ENCODE measurements at regions not wholly inside any gene's neighbourhood (a gene's known extent, or its start where the extent isn't known, plus 50 kb on each side); places are given as distances from the start of the nearest gene placed in this dataset.

GRCh38 chr3:110579840-110580550, 491.6 kb upstream of the NECTIN3 start:
- BruUV-seq (replicated peaks): no TSS peak
- FAIRE-seq: no peak
- ChIA-PET POLR2A (no interaction called here), RAD21 (ENCODE audit: unreplicated experiment) (no interaction called here), CTCF (no interaction called here), SMC1A (ENCODE audit: uncharacterized antibody, unreplicated experiment) (no interaction called here)
- Histone ChIP-seq H3K27ac (ENCODE audit: control insufficient read depth, insufficient read depth) (no peak overlapping the region), H3K4me2 (ENCODE audit: control insufficient read depth, insufficient read depth) (no peak overlapping the region), H3K4me3 (no peak overlapping the region), H3K27me3 (replicated peaks in 1 of 2; ENCODE audit: control insufficient read depth in 2 of 2, insufficient read depth in 2 of 2, low read length in 1 of 2) (no peaks in the 10 kb centered on the region), H3K9me3 (replicated peaks; ENCODE audit: control insufficient read depth, insufficient read depth, low read length) (no peaks in the 10 kb centered on the region), H4K20me1 (ENCODE audit: control insufficient read depth, insufficient read depth) (no peaks in the 10 kb centered on the region), H3K36me3 (ENCODE audit: control insufficient read depth in 2 of 2, insufficient read depth in 2 of 2, low read length in 1 of 2) (no peaks in the 10 kb centered on the region), H3K4me1 (ENCODE audit: control insufficient read depth, insufficient read depth, low read length) (no peaks in the 10 kb centered on the region), H2AFZ (ENCODE audit: control insufficient read depth, low read depth, low read length) (no peak overlapping the region), H3K9ac (ENCODE audit: control insufficient read depth, insufficient read depth, low read length) (no peak overlapping the region), H3K79me2 (ENCODE audit: control insufficient read depth, insufficient read depth, low read length) (no peaks in the 10 kb centered on the region)
- intact Hi-C loops (cut with micrococcal nuclease; ENCODE audit: unreplicated experiment) (no loop called here), in situ Hi-C loops (cut with MboI) (no loop called here)
- 9% methylated on average over 4 of the region's 4 CpGs for WGBS (ENCODE audit: insufficient coverage, insufficient replicate concordance, low lambda C conversion rate, missing lambda C conversion rate)
- no peak for ATAC-seq
- TF ChIP-seq KDM1A (IDR thresholded peaks at IDR 0.05; ENCODE audit: borderline replicate concordance): no peak
- no peak for TF ChIP-seq TAF1 (IDR thresholded peaks at IDR 0.05; ENCODE audit: borderline replicate concordance, low read depth, low read length)
- no peak for TF ChIP-seq SIX5 (IDR thresholded peaks at IDR 0.05; ENCODE audit: low read depth, low read length, severe bottlenecking)
- no peak for TF ChIP-seq SREBF1 (IDR thresholded peaks at IDR 0.05; ENCODE audit: low read length)
- TF ChIP-seq HCFC1 (IDR thresholded peaks at IDR 0.05; ENCODE audit: low read length): no peak
- TF ChIP-seq RAD21 (IDR thresholded peaks at IDR 0.05; ENCODE audit: insufficient read depth, low read depth, low read length): no peak
- no peak for TF ChIP-seq NFIC (IDR thresholded peaks at IDR 0.05; ENCODE audit: low read depth, low read length)
- no peak for TF ChIP-seq PAX5 (IDR thresholded peaks at IDR 0.05; ENCODE audit: borderline replicate concordance, low read depth, low read length)
- TF ChIP-seq NFXL1 (IDR thresholded peaks at IDR 0.05; ENCODE audit: borderline replicate concordance): no peak
- no peak for DNase-seq (ENCODE audit: low read depth, low spot score)

All from GM12878 (cell line).